ENCODE measurements at regions not wholly inside any gene's neighbourhood (a gene's known extent, or its start where the extent isn't known, plus 50 kb on each side); places are given as distances from the start of the nearest gene placed in this dataset.
"Not testable (repeated sequence)": the region's sequence is repeated elsewhere in the genome, so short reads cannot be mapped to it uniquely, and the experiment has no call there.

- no peak for DNase-seq
These were observed 500.6 kb upstream of the ID4 start for GRCh38 chr6:19336579-19336978.

- no peak for DNase-seq
These were observed 500.1 kb upstream of the ID4 start for GRCh38 chr6:19337101-19337500.

- no peak for DNase-seq
These were observed 494.6 kb upstream of the ID4 start for GRCh38 chr6:19342616-19343015.

DNA sequence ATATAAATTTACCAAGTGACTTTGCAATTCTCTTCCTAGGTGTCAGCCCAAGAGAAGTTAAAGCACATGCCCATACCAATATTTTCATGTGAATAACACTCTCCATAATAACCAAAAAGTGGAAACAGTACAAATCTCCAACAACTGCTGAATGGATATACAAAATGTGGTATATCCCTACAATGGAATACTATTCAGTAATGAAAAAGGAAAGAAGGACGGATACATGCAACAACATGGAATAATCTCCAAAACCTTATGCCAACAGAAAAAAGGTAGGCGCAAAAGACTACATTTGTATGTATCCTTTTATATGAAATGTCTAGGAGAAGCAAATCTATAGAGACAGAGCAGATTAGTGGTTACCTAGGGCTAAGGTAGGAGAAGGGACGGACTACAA lies 487.7 kb upstream of the ID4 start:
- DNase-seq, result no peak

- DNase-seq, result no peak
These were observed 483.0 kb upstream of the ID4 start for GRCh38 chr6:19354181-19354580.

GRCh38 chr6:19356692-19357091 lies 480.5 kb upstream of the ID4 start:
- no peak for DNase-seq

DNA sequence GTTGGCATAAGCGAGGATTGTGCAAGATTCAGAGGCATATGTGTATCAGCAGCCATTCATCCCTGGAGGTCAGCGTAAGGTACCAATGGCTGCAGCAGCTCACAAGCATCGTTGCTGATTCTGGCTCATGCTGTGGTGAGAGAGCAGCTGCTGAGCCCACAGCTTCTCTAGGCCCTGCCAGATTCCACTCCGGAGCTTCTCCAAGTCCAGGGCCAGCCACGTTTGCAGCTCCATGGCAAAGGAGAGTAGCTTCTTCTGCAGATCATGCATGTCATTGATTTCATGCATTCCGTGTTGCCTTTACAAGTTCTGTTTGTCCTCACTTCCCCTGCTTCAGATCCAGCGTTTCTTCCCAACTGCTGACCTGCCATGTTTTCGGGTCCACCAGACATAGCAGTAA lies 474.8 kb upstream of the ID4 start:
- no peak for DNase-seq

GRCh38 chr6:19368511-19368910 lies 468.7 kb upstream of the ID4 start:
- DNase-seq, result no peak

DNA sequence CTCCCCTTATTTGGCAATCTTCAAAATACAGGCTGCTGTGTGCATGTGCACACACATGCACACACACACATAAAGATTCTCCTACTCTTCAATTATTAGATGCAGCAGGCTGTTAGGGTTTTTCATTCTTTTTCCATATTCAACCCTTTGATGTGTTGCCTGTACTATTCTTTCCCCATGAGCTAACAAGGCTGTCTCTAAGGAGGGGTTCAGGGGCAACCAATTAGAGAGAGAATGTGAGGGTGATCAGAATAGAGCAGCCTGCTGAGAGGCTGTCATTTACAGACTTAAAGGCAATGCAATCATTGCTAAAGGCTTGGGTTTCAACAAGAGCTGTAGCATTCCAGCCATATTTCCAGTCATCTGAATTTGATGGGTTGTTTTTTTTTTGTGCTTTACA lies 467.4 kb upstream of the ID4 start:
- DNase-seq, result no peak

- no peak for DNase-seq
These were observed 466.3 kb upstream of the ID4 start for GRCh38 chr6:19370831-19371230.

DNA sequence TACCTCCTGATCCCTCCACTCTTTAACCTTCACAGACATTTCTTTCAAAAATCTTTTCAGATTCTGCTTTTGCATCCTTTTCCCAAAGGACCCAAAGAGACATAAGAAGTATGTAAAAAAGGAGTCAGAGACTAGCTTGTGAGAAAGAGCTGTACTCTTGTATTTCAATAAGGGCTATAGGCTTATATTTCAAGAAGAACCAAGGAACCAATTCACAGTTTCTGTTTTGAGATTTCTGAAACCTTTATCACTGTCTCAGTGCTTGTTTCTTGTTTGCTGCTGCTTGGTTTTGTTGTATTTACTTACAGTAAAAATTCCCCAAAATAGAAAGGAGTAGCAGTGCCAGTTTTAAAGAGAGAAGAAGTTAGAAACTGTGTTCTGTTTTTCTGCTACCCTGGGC lies 461.6 kb upstream of the ID4 start:
- DNase-seq, result no peak

DNA sequence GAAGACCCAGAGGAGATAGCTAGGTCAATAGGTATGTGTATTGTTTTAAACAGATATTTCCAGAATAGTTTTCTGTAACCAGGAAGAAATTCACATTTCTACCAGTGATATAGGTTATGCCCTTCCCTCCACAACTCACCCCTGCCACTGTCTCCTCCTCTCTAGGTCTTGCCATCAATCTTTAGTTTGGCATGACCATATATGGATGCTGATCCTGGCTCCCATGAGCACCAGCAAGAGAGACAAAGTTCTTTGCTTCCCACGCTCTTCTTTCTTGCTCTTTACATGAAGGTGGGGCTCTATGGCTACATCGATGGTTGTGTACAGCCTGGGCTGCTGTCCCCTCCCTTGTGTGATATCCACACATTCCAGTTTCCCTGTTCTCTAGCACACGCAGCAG lies 459.4 kb upstream of the ID4 start:
- no peak for DNase-seq

DNA sequence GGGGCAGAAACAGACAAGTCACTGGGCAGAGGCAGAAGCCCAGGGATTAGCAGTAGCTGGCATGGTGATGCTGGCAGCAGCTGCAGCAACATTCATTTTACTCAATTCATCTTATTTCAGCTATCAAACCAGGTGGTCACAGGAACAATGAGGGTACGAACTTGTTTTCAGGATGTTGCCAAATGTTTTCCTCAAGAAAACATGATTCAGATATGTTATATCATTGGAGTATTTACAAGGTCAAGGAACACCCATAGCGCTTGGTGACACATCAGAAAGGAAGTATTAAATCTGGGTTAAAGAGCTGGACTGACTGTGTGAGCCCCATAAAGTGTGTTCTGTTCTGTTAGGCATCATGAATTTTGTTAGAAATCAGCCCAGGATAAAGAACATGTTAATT lies 456.9 kb upstream of the ID4 start:
- no peak for DNase-seq

DNA sequence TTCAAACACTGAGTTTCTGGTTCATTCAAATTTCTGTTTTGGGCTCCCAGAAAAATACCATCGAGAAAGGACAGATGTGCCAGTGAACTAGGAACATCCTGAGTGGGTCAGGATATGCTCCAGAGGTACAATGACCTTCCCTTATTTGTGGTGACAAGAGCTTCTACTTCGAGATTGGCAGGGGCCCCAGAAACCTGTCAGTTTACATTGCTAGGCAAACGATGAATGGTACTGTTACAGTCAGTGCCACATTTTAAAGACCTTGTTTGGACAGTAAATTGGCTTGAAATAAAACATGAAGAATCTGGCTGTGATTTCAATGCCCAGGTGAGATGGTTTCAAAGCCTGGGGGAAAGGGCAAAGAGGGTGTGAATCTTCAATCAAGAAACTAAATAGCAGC lies 454.5 kb upstream of the ID4 start:
- no peak for DNase-seq

- DNase-seq, result no peak
These were observed 445.2 kb upstream of the ID4 start for GRCh38 chr6:19391926-19392325.

GRCh38 chr6:19394051-19394450 lies 443.1 kb upstream of the ID4 start:
- no peak for DNase-seq

DNA sequence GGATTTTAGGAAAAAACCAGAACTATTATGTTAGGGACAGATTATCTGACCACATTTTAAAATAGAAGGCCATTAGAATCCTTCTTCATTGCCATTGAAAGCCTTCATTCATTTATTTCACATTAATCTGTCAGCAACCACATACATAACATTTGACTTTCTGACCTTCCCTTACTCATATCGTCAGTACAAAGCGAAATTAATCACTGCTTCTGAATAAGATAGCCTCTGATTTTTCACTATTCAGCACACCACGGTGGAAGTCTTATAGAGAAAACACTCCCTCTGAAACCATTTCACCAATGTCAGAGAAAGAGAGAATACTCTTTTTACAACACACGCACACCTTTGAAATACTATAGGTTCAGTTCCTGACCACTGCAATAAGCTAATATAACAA lies 442.5 kb upstream of the ID4 start:
- DNase-seq, result no peak

- no peak for DNase-seq
These were observed 441.9 kb upstream of the ID4 start for GRCh38 chr6:19395316-19395715.

DNA sequence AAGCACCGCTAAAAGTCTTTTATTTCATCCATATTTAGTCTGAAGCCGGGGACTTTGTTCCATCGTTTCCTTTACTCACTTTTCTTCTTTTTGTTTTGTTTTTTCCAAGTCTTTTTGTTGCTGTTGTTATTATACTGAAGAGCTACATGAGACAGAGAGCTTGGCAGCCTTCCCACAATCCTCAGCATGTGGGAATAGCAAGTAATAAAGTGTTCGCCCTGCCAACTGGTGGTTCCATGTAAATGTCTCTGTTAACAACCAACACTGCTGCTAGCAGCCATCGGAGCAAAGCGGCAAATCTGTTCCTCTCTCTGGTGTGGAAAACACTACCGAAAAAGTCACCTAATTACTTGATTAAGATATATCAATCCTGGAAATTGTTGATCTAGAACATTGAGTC lies 437.8 kb upstream of the ID4 start:
- DNase-seq, result no peak

DNA sequence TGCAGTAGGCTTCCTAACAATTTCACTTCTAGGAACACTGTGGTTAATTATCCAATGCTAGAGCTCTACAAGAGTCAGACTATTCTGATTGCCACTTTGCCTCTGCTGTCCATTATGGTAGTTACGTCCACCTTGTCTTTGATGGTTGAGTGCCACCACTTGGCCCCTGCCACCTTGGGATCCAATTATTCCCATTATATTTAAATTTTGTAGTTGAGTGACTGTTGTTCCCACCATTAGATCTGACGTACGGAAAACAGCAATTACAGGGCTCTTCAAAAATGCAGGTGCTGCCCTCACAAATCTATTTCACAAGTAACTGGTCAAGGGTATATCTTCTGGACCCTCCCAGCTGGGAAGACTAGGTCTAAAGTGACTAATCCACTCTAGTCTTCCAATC lies 432.3 kb upstream of the ID4 start:
- not testable (repeated sequence) for DNase-seq

DNA sequence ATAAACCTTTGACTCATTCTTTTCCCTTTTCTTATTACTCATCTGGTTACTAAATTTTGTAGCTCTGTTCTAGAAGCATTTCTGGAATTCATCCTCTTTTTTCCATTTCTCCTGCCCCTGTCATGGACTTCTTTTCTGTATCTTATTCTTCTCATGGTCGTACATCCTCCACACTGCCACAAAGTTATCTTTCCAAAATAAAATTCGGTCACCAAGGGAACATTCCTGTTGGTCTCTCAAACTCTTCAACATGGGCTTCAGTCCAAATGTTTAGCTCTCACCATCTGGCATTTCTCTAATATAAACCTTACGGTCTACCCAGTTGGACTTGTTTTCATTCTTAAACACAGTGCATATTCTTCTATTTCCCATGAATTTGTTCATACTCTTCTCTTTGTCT lies 428.8 kb upstream of the ID4 start:
- no peak for DNase-seq

DNA sequence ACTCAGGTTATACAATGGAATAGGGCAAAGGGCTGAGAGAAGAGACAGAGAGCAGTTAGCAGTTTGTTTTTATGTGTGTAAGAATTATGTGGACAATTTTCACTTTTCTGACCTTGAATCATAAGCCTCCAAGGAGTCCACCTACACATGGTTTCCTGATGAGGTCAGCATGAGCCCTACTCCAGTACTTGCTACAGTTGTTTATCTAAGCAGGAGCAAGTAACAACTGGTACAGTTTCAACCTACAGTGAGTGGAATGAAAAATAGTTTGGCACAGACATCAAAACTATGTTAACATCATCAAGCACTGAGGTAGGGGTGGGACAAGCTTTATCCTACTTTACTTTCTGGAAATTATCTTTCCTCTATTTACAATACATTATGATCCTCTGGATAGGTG lies 426.7 kb upstream of the ID4 start:
- no peak for DNase-seq

- DNase-seq, result no peak
These were observed 423.8 kb upstream of the ID4 start for GRCh38 chr6:19413323-19413722.

- DNase-seq, result no peak
These were observed 421.4 kb upstream of the ID4 start for GRCh38 chr6:19415605-19416326.

GRCh38 chr6:19416811-19417210 lies 420.4 kb upstream of the ID4 start:
- DNase-seq, result no peak

GRCh38 chr6:19417713-19418112 lies 419.5 kb upstream of the ID4 start:
- no peak for DNase-seq

Data from activated CD4-positive, alpha-beta T cell treated with anti-CD3 and anti-CD28 coated beads for 48 hours (primary cell).